Panc1 (cell line): ENCODE measurements at regions not wholly inside any gene's neighbourhood (a gene's known extent, or its start where the extent isn't known, plus 50 kb on each side); places are given as distances from the start of the nearest gene placed in this dataset.

Source experiments
- ATAC-seq: fragments of 200-7000 bp; cut with Tn5 transposase; 2 replicates; pipeline ENCODE4 v1.9.1; 2020; ENCODE audit warnings: mild to moderate bottlenecking, moderate library complexity
- BruUV-seq: library from RNA; stranded (reverse); fragments of 400-500 nt; replicated peaks from 2 replicates; lab custom pipeline; 2021; lab: Mats Ljungman, UMichigan
- CTCF ChIA-PET: fragments of 300-600 bp; sonication (Branson Sonifier 250); formaldehyde crosslinking; loops from one replicate; lab custom pipeline; 2022; ENCODE audit warnings: antibody characterized with exemption; lab: Charles Lee
- POLR2A ChIA-PET: fragments of 300-600 bp; sonication (Branson Sonifier 250); formaldehyde crosslinking; loops from one replicate; lab custom pipeline; 2022; ENCODE audit warnings: antibody characterized with exemption; lab: Charles Lee
- DNase-seq: peaks from one replicate; pipeline ENCODE4 v3.0.0-alpha.2; 2010; ENCODE audit warnings: low read depth, low spot score
- H3K27ac ChIP-seq: 2 replicates; pipeline ENCODE4 v1.5.1; 2011; ENCODE audit warnings: mild to moderate bottlenecking, low read length, inconsistent platforms
- H3K27me3 ChIP-seq: fragments of 200-500 bp; sonication (Bioruptor generic); 2 replicates; pipeline ENCODE4 v1.6.0; 2014; ENCODE audit warnings: low read length, inconsistent platforms; ENCODE audit not compliant: control insufficient read depth, insufficient read depth
- H3K36me3 ChIP-seq: fragments of 200-500 bp; sonication (Bioruptor generic); 2 replicates; pipeline ENCODE4 v1.5.1; 2014; ENCODE audit warnings: inconsistent platforms, mild to moderate bottlenecking, low read length, moderate library complexity; ENCODE audit not compliant: control insufficient read depth, insufficient read depth
- H3K4me1 ChIP-seq: 2 replicates; pipeline ENCODE4 v1.5.1; 2011; ENCODE audit warnings: inconsistent platforms, mild to moderate bottlenecking, low read length, moderate library complexity; ENCODE audit not compliant: control insufficient read depth, insufficient read depth
- H3K4me3 ChIP-seq, 2 experiments: 2 replicates each; pipeline ENCODE4 v1.5.1; 2011 to 2012; ENCODE audit warnings: low read depth in 2 of 2, low read length in 2 of 2, mild to moderate bottlenecking in 2 of 2, inconsistent platforms in 1 of 2, moderate library complexity in 1 of 2
- H3K9me3 ChIP-seq: fragments of 200-500 bp; sonication (Bioruptor generic); 2 replicates; pipeline ENCODE4 v1.5.1; 2014; ENCODE audit warnings: low read depth, mild to moderate bottlenecking, inconsistent platforms, low read length, moderate library complexity; ENCODE audit not compliant: control insufficient read depth, insufficient read depth
- POLR2AphosphoS5 ChIP-seq: IDR thresholded peaks from 2 replicates; pipeline ENCODE4 v1.6.1; 2012; ENCODE audit warnings: mild to moderate bottlenecking, low read depth, low read length, moderate library complexity
- SIN3A ChIP-seq: IDR thresholded peaks from 2 replicates; pipeline ENCODE4 v1.6.1; 2012; ENCODE audit warnings: low read depth, mild to moderate bottlenecking, low read length, moderate library complexity, borderline replicate concordance; ENCODE audit not compliant: insufficient read depth
- TCF7L2 ChIP-seq: IDR thresholded peaks from 2 replicates; pipeline ENCODE4 v1.6.1; 2011; ENCODE audit warnings: mild to moderate bottlenecking, low read depth, low read length, inconsistent platforms
- in situ Hi-C: cut with HindIII; loops from 2 replicates; pipeline ENCODE4 v1.10.0; 2016; ENCODE audit warnings: low sequenced_read_pairs, low pct_unique_long_range_greater_than_20kb
- intact Hi-C: fragments of 100-400 bp; cut with micrococcal nuclease; formaldehyde crosslinking; loops from one replicate; pipeline ENCODE4 v1.10.0; 2022; ENCODE audit not compliant: unreplicated experiment
- TF ChIP-seq, protein P1 (sequence below), 2 experiments: IDR thresholded peaks; 2 replicates each; pipeline ENCODE4 v1.6.1; 2011 to 2012; ENCODE audit warnings: low read depth in 2 of 2, control low read depth in 1 of 2, low read length in 1 of 2, mild to moderate bottlenecking in 1 of 2, moderate library complexity in 1 of 2; ENCODE audit not compliant: insufficient read depth in 1 of 2
- TF ChIP-seq, protein P2 (sequence below): fragments of 450-650 bp; IDR thresholded peaks from 2 replicates; pipeline ENCODE4 v1.5.1; 2017; ENCODE audit warnings: mild to moderate bottlenecking

DNA sequence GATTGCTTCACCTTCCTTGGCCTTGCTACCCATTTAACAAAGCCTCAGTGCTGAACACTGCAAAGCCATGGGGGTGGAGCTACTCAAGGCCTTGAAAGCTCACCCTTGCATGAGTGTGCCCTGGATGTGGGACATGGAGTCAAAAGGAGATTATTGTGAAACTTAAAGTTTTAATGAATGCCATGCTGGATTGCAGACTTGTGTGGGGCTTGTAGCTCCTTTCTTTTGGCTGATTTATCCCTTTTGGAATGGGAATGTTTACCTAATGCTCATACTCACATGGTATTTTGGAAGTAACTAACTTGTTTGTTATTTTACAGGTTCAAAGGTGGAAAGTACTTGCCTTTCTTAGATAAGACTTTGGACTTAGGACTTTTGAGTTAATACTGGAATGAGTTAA lies 538.5 kb upstream of the NECTIN3 start:
- ATAC-seq (no peak), DNase-seq (no peak)
- in situ Hi-C loops (no loop called here), intact Hi-C loops (no loop called here)
- no peak overlapping the region for H3K4me3 ChIP-seq
- no TSS peak for BruUV-seq
- no peaks in the 10 kb centered on the region for H3K4me1 ChIP-seq
- no peak for TF ChIP-seq POLR2AphosphoS5
- TF ChIP-seq SIN3A: no peak
- TF ChIP-seq, protein P1, sequence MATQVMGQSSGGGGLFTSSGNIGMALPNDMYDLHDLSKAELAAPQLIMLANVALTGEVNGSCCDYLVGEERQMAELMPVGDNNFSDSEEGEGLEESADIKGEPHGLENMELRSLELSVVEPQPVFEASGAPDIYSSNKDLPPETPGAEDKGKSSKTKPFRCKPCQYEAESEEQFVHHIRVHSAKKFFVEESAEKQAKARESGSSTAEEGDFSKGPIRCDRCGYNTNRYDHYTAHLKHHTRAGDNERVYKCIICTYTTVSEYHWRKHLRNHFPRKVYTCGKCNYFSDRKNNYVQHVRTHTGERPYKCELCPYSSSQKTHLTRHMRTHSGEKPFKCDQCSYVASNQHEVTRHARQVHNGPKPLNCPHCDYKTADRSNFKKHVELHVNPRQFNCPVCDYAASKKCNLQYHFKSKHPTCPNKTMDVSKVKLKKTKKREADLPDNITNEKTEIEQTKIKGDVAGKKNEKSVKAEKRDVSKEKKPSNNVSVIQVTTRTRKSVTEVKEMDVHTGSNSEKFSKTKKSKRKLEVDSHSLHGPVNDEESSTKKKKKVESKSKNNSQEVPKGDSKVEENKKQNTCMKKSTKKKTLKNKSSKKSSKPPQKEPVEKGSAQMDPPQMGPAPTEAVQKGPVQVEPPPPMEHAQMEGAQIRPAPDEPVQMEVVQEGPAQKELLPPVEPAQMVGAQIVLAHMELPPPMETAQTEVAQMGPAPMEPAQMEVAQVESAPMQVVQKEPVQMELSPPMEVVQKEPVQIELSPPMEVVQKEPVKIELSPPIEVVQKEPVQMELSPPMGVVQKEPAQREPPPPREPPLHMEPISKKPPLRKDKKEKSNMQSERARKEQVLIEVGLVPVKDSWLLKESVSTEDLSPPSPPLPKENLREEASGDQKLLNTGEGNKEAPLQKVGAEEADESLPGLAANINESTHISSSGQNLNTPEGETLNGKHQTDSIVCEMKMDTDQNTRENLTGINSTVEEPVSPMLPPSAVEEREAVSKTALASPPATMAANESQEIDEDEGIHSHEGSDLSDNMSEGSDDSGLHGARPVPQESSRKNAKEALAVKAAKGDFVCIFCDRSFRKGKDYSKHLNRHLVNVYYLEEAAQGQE (IDR thresholded peaks at IDR 0.05; ENCODE audit: insufficient read depth in 1 of 2, low read depth in 2 of 2, low read length in 1 of 2): no peak
- TF ChIP-seq TCF7L2: no peak
- TF ChIP-seq, protein P2, sequence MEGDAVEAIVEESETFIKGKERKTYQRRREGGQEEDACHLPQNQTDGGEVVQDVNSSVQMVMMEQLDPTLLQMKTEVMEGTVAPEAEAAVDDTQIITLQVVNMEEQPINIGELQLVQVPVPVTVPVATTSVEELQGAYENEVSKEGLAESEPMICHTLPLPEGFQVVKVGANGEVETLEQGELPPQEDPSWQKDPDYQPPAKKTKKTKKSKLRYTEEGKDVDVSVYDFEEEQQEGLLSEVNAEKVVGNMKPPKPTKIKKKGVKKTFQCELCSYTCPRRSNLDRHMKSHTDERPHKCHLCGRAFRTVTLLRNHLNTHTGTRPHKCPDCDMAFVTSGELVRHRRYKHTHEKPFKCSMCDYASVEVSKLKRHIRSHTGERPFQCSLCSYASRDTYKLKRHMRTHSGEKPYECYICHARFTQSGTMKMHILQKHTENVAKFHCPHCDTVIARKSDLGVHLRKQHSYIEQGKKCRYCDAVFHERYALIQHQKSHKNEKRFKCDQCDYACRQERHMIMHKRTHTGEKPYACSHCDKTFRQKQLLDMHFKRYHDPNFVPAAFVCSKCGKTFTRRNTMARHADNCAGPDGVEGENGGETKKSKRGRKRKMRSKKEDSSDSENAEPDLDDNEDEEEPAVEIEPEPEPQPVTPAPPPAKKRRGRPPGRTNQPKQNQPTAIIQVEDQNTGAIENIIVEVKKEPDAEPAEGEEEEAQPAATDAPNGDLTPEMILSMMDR: no peak
- CTCF ChIA-PET: no interaction called here
- no peaks in the 10 kb centered on the region for H3K9me3 ChIP-seq
- no peaks in the 10 kb centered on the region for H3K27me3 ChIP-seq
- POLR2A ChIA-PET: no interaction called here
- no peaks in the 10 kb centered on the region for H3K36me3 ChIP-seq
- H3K27ac ChIP-seq: no peak overlapping the region

DNA sequence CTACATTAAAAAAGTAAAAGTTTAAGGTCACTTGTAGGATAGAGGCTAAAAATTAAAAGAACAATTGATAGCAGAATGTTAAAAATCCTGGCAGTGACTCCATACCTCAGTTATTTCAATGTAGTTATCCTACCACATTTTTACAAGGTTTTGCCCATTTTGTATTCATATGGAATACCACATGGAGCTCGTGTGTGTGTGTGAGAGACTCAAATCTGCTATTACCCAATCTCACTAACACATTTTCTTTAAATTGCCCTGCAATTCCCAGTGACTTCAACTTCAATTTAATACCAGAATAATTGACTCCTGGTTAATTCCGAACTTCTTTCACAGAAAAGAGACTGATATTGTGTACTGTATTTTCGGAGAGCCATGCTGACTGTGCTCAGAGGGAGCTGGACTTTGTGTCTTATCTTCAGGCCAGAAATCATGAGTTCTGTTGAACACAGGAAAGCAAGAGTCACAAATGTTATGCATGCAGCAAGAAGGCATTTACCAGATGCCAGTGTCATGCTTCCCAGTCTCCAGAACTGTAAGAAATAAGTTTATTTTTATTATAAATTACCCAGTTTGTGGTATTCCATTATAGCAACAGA lies 529.0 kb upstream of the NECTIN3 start:
- TF ChIP-seq, protein P2: no peak
- TF ChIP-seq SIN3A: no peak
- TF ChIP-seq TCF7L2: no peak
- TF ChIP-seq, protein P1 (IDR thresholded peaks at IDR 0.05; ENCODE audit: insufficient read depth in 1 of 2, low read depth in 2 of 2, low read length in 1 of 2): no peak
- no peak for TF ChIP-seq POLR2AphosphoS5
- Histone ChIP-seq H3K9me3 (no peaks in the 10 kb centered on the region), H3K27me3 (no peaks in the 10 kb centered on the region), H3K4me1 (no peaks in the 10 kb centered on the region), H3K27ac (no peak overlapping the region), H3K36me3 (no peaks in the 10 kb centered on the region), H3K4me3 (no peak overlapping the region)
- no TSS peak for BruUV-seq
- ChIA-PET CTCF (no interaction called here), POLR2A (no interaction called here)
- ATAC-seq (no peak), DNase-seq (no peak)
- intact Hi-C loops (no loop called here), in situ Hi-C loops (no loop called here)
